ENCODE measurements at regions not wholly inside any gene's neighbourhood (a gene's known extent, or its start where the extent isn't known, plus 50 kb on each side); places are given as distances from the start of the nearest gene placed in this dataset.

GRCh38 chr2:220981926-220982325 is 590.2 kb downstream of the EPHA4 start:
- peaks cover 0 to 8% (median 3%) of the 10 kb centered on the region in 4 donors for H3K9me3 ChIP-seq (ENCODE audit: control insufficient read depth in 4 of 4, insufficient read depth in 3 of 4, low read length in 3 of 4)
- ATAC-seq (ENCODE audit: insufficient read depth, low FRiP score) (no peak), DNase-seq (no peak)
- 92 to 93% methylated on average over 6 of the region's 6 CpGs for WGBS, 2 donors
- H3K4me1 ChIP-seq (ENCODE audit: control insufficient read depth in 5 of 5, insufficient read depth in 5 of 5, low read length in 5 of 5), result peaks cover 0 to 4% (median 0%) of the 10 kb centered on the region in 5 donors
- H3K9ac ChIP-seq (ENCODE audit: insufficient read depth in 1 of 2, low read length in 2 of 2), result no peak overlapping the region
- no peak overlapping the region for H3K27ac ChIP-seq (ENCODE audit: low read depth in 1 of 2, low read length in 1 of 2)
- no peaks in the 10 kb centered on the region for H3K36me3 ChIP-seq (ENCODE audit: control insufficient read depth in 4 of 4, insufficient read depth in 4 of 4, low read length in 4 of 4)
- no peak for TF ChIP-seq CTCF (IDR thresholded peaks at IDR 0.05; ENCODE audit: control extremely low read depth, extremely low read depth)
- H3K4me3 ChIP-seq, result no peak overlapping the region
- H3K27me3 ChIP-seq (ENCODE audit: control insufficient read depth in 3 of 3, insufficient read depth in 3 of 3, low read length in 2 of 3), result no peaks in the 10 kb centered on the region

DNA sequence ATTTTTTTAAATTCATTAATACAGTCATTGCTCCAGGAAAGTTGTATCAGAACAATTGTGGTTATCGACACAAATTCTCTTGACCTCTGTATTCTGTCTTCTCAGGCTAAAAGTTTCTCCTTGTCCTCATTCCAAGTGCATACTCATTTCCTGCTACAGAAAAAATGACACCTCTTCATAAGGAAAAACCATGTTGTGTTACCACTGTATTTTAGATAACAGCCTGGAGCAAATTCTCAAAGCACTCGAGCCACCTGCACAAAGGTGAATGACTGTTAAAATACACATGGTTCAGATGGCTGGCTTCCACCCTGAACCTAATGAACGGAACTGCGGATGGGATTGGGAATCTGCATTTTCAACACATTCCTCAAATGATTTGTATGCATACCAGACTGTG is 586.5 kb downstream of the EPHA4 start:
- H3K4me1 ChIP-seq (ENCODE audit: control insufficient read depth in 5 of 5, insufficient read depth in 5 of 5, low read length in 5 of 5), result peaks cover 0 to 4% (median 0%) of the 10 kb centered on the region in 5 donors
- no peak for DNase-seq

DNA sequence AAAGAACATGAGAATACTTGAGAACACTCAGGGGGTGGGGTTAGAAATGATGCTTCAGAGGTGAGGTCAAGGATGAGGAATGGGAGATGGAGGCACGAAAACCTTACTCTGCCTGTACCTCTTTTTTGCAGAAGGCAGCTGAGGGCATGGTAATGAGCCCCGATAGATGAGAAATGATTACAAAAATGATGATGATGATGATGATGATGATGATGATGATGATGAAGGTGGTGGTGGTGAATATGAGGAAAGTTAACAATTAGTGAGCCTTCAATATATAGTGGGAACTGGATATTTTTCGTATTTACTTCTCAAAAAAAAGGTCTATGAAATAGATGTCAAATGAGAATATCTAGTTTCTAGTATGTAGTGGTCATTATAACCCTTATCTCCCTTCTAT is 584.3 kb downstream of the EPHA4 start:
- Histone ChIP-seq H3K4me3 (no peak overlapping the region), H3K27me3 (ENCODE audit: control insufficient read depth in 3 of 3, insufficient read depth in 3 of 3, low read length in 2 of 3) (no peaks in the 10 kb centered on the region), H3K4me1 (ENCODE audit: control insufficient read depth in 5 of 5, insufficient read depth in 5 of 5, low read length in 5 of 5) (peaks cover 0 to 4% (median 0%) of the 10 kb centered on the region in 5 donors), H3K9ac (ENCODE audit: insufficient read depth in 1 of 2, low read length in 2 of 2) (no peak overlapping the region), H3K27ac (ENCODE audit: low read depth in 1 of 2, low read length in 1 of 2) (no peak overlapping the region), H3K9me3 (ENCODE audit: control insufficient read depth in 4 of 4, insufficient read depth in 3 of 4, low read length in 3 of 4) (no peaks in the 10 kb centered on the region), H3K36me3 (ENCODE audit: control insufficient read depth in 4 of 4, insufficient read depth in 4 of 4, low read length in 4 of 4) (no peaks in the 10 kb centered on the region)
- WGBS, 2 donors, result 85 to 89% methylated on average over 3 of the region's 3 CpGs
- DNase-seq (no peak), ATAC-seq (ENCODE audit: insufficient read depth, low FRiP score) (no peak)
- no peak for TF ChIP-seq CTCF (IDR thresholded peaks at IDR 0.05; ENCODE audit: control extremely low read depth, extremely low read depth)

More for the DNA sequence above, 586.5 kb downstream of the EPHA4 start:
- ATAC-seq (ENCODE audit: insufficient read depth, low FRiP score), result no peak
- 59 to 77% methylated on average over 4 of the region's 4 CpGs for WGBS, 2 donors
- H3K9me3 ChIP-seq (ENCODE audit: control insufficient read depth in 4 of 4, insufficient read depth in 3 of 4, low read length in 3 of 4), result no peaks in the 10 kb centered on the region
- no peak for TF ChIP-seq CTCF (IDR thresholded peaks at IDR 0.05; ENCODE audit: control extremely low read depth, extremely low read depth)
- no peaks in the 10 kb centered on the region for H3K27me3 ChIP-seq (ENCODE audit: control insufficient read depth in 3 of 3, insufficient read depth in 3 of 3, low read length in 2 of 3)
- no peak overlapping the region for H3K4me3 ChIP-seq
- no peak overlapping the region for H3K9ac ChIP-seq (ENCODE audit: insufficient read depth in 1 of 2, low read length in 2 of 2)
- no peak overlapping the region for H3K27ac ChIP-seq (ENCODE audit: low read depth in 1 of 2, low read length in 1 of 2)
- H3K36me3 ChIP-seq (ENCODE audit: control insufficient read depth in 4 of 4, insufficient read depth in 4 of 4, low read length in 4 of 4), result no peaks in the 10 kb centered on the region

- H3K36me3 ChIP-seq (ENCODE audit: control insufficient read depth in 4 of 4, insufficient read depth in 4 of 4, low read length in 4 of 4), result no peaks in the 10 kb centered on the region
- TF ChIP-seq CTCF (IDR thresholded peaks at IDR 0.05; ENCODE audit: control extremely low read depth, extremely low read depth), result no peak
- no peaks in the 10 kb centered on the region for H3K27me3 ChIP-seq (ENCODE audit: control insufficient read depth in 3 of 3, insufficient read depth in 3 of 3, low read length in 2 of 3)
- no peak overlapping the region for H3K4me3 ChIP-seq
- no peaks in the 10 kb centered on the region for H3K9me3 ChIP-seq (ENCODE audit: control insufficient read depth in 4 of 4, insufficient read depth in 3 of 4, low read length in 3 of 4)
- DNase-seq (no peak), ATAC-seq (ENCODE audit: insufficient read depth, low FRiP score) (no peak)
- no peak overlapping the region for H3K27ac ChIP-seq (ENCODE audit: low read depth in 1 of 2, low read length in 1 of 2)
- H3K4me1 ChIP-seq (ENCODE audit: control insufficient read depth in 5 of 5, insufficient read depth in 5 of 5, low read length in 5 of 5), result peaks cover 0 to 7% (median 0%) of the 10 kb centered on the region in 5 donors
- H3K9ac ChIP-seq (ENCODE audit: insufficient read depth in 1 of 2, low read length in 2 of 2), result no peak overlapping the region
Observed at GRCh38 chr2:220991972-220992371, 580.1 kb downstream of the EPHA4 start.

Data from lung (tissue), 11 donors.